Endodermal cell (in vitro differentiated cells): ENCODE measurements at regions not wholly inside any gene's neighbourhood (a gene's known extent, or its start where the extent isn't known, plus 50 kb on each side); places are given as distances from the start of the nearest gene placed in this dataset.

Experiments
- DNase-seq: peaks from one replicate; pipeline ENCODE4 v3.0.0-alpha.2; 2017
- H3K27ac ChIP-seq: 2 replicates; pipeline ENCODE4 v1.5.1; 2013; ENCODE audit warnings: mild to moderate bottlenecking, low read depth, low read length, moderate library complexity
- H3K27me3 ChIP-seq: 2 replicates; pipeline ENCODE4 v1.6.1; 2013; ENCODE audit warnings: mild to moderate bottlenecking, low read length, moderate library complexity; ENCODE audit not compliant: insufficient read depth, control insufficient read depth, poor library complexity, severe bottlenecking
- H3K36me3 ChIP-seq: 2 replicates; pipeline ENCODE4 v1.7.0; 2013; ENCODE audit warnings: mild to moderate bottlenecking, low read length, moderate library complexity; ENCODE audit not compliant: control insufficient read depth, insufficient read depth
- H3K4me1 ChIP-seq: one replicate; pipeline ENCODE4 v1.7.0; 2013; ENCODE audit warnings: low read length; ENCODE audit not compliant: control insufficient read depth, insufficient read depth
- H3K4me3 ChIP-seq: 2 replicates; pipeline ENCODE4 v1.5.1; 2013; ENCODE audit warnings: mild to moderate bottlenecking, low read length, moderate library complexity
- H3K9ac ChIP-seq: 2 replicates; pipeline ENCODE4 v1.6.1; 2013; ENCODE audit warnings: mild to moderate bottlenecking, low read length, moderate library complexity; ENCODE audit not compliant: poor library complexity, severe bottlenecking; ENCODE audit errors: extremely low read depth
- H3K9me3 ChIP-seq: 2 replicates; pipeline ENCODE4 v1.6.1; 2013; ENCODE audit warnings: mild to moderate bottlenecking, low read length, moderate library complexity; ENCODE audit not compliant: control insufficient read depth
- H3K27ac Mint-ChIP-seq: 2 replicates; pipeline ENCODE4 v1.8.0; 2020; ENCODE audit warnings: mixed read lengths
- H3K27me3 Mint-ChIP-seq: 2 replicates; pipeline ENCODE4 v1.8.0; 2021; ENCODE audit warnings: mild to moderate bottlenecking, mixed read lengths; ENCODE audit not compliant: insufficient read depth
- H3K36me3 Mint-ChIP-seq: 2 replicates; pipeline ENCODE4 v1.8.0; 2020; ENCODE audit warnings: low read depth, mixed read lengths
- H3K4me1 Mint-ChIP-seq: 2 replicates; pipeline ENCODE4 v1.8.0; 2020; ENCODE audit warnings: mixed read lengths
- H3K4me3 Mint-ChIP-seq: 2 replicates; pipeline ENCODE4 v1.8.0; 2020; ENCODE audit warnings: mild to moderate bottlenecking, moderate library complexity, mixed read lengths
- H3K9me3 Mint-ChIP-seq: 2 replicates; pipeline ENCODE4 v1.8.0; 2020; ENCODE audit warnings: mild to moderate bottlenecking, mixed read lengths
- CTCF ChIP-seq: fragments of 200-600 bp; sonication (generic); conservative IDR thresholded peaks from 2 replicates; pipeline ENCODE4 v1.5.0; 2021; ENCODE audit warnings: antibody characterized with exemption, mild to moderate bottlenecking
- WGBS, 2 experiments: methylation state at CpG; one replicate each; pipeline versions ENCODE4 v1.1.5 to v1.1.7; 2013; ENCODE audit warnings: missing lambda C conversion rate in 2 of 2, mixed read lengths in 1 of 2; ENCODE audit not compliant: insufficient coverage in 1 of 2, insufficient read length in 1 of 2; 5-methylcytosine and 5-hydroxymethylcytosine counted together

GRCh38 chr3:178393824-178394223 lies 142.4 kb upstream of the KCNMB2 start:
- Mint-ChIP-seq H3K36me3 (no peaks in the 10 kb centered on the region), H3K4me1 (no peaks in the 10 kb centered on the region), H3K9me3 (no peaks in the 10 kb centered on the region), H3K4me3 (no peak overlapping the region), H3K27me3 (no peaks in the 10 kb centered on the region), H3K27ac (no peak overlapping the region)
- H3K4me3 ChIP-seq, result no peak overlapping the region
- no peaks in the 10 kb centered on the region for H3K9me3 ChIP-seq
- H3K36me3 ChIP-seq, result no peaks in the 10 kb centered on the region
- DNase-seq, result no peak
- no peaks in the 10 kb centered on the region for H3K4me1 ChIP-seq
- no peak for TF ChIP-seq CTCF
- H3K27me3 ChIP-seq, result no peaks in the 10 kb centered on the region
- no peak overlapping the region for H3K9ac ChIP-seq
- no peak overlapping the region for H3K27ac ChIP-seq

- H3K9me3 ChIP-seq, result no peaks in the 10 kb centered on the region
- Mint-ChIP-seq H3K27me3 (no peaks in the 10 kb centered on the region), H3K27ac (no peak overlapping the region), H3K4me1 (no peaks in the 10 kb centered on the region), H3K9me3 (peaks cover 3% of the 10 kb centered on the region), H3K4me3 (no peak overlapping the region), H3K36me3 (no peaks in the 10 kb centered on the region)
- H3K9ac ChIP-seq, result no peak overlapping the region
- H3K27me3 ChIP-seq, result no peaks in the 10 kb centered on the region
- WGBS, 2 experiments, result 90 to 92% methylated on average over 2 of the region's 2 CpGs
- H3K36me3 ChIP-seq, result no peaks in the 10 kb centered on the region
- DNase-seq, result no peak
- H3K27ac ChIP-seq, result no peak overlapping the region
- H3K4me1 ChIP-seq, result no peaks in the 10 kb centered on the region
- H3K4me3 ChIP-seq, result no peak overlapping the region
- no peak for TF ChIP-seq CTCF
Measured at GRCh38 chr3:178396318-178396717, 139.9 kb upstream of the KCNMB2 start.

GRCh38 chr3:178397202-178397601 lies 139.0 kb upstream of the KCNMB2 start:
- Histone ChIP-seq H3K9ac (no peak overlapping the region), H3K9me3 (no peaks in the 10 kb centered on the region), H3K36me3 (no peaks in the 10 kb centered on the region), H3K4me1 (no peaks in the 10 kb centered on the region), H3K27me3 (no peaks in the 10 kb centered on the region), H3K4me3 (no peak overlapping the region), H3K27ac (no peak overlapping the region)
- no peaks in the 10 kb centered on the region for H3K36me3 Mint-ChIP-seq
- H3K4me3 Mint-ChIP-seq, result no peak overlapping the region
- DNase-seq, result no peak
- H3K27me3 Mint-ChIP-seq, result no peaks in the 10 kb centered on the region
- H3K27ac Mint-ChIP-seq, result no peak overlapping the region
- H3K4me1 Mint-ChIP-seq, result no peaks in the 10 kb centered on the region
- no CpG with 5 or more reads among the region's 2 CpGs for WGBS, 2 experiments
- peaks cover 3% of the 10 kb centered on the region for H3K9me3 Mint-ChIP-seq
- no peak for TF ChIP-seq CTCF
